ENCODE measurements at regions not wholly inside any gene's neighbourhood (a gene's known extent, or its start where the extent isn't known, plus 50 kb on each side); places are given as distances from the start of the nearest gene placed in this dataset.

GRCh38 chr2:12978066-12978835, 261.5 kb downstream of the TRIB2 start:
- intact Hi-C loops (cut with DNase I), result no loop called here
- H3K27ac ChIP-seq (replicated peaks in 1 of 4), result no peak overlapping the region
- H3K9me3 ChIP-seq, result no peaks in the 10 kb centered on the region
- no peak for DNase-seq (ENCODE audit: extremely low spot score)
- no peaks in the 10 kb centered on the region for H3K36me3 ChIP-seq
- no peak overlapping the region for H3K4me3 ChIP-seq
- H3K27me3 ChIP-seq, result no peaks in the 10 kb centered on the region
- no peaks in the 10 kb centered on the region for H3K4me1 ChIP-seq
- TF ChIP-seq POLR2AphosphoS5 (IDR thresholded peaks at IDR 0.05) (no peak), CTCF (IDR thresholded peaks at IDR 0.05) (no peak), POLR2A (IDR thresholded peaks at IDR 0.05; ENCODE audit: low read depth) (no peak), EP300 (IDR thresholded peaks at IDR 0.05) (no peak)
- 46% methylated on average over 4 of the region's 4 CpGs for WGBS

- no peaks in the 10 kb centered on the region for H3K4me1 ChIP-seq
- H3K27ac ChIP-seq (replicated peaks in 1 of 4), result no peak overlapping the region
- no peaks in the 10 kb centered on the region for H3K27me3 ChIP-seq
- H3K9me3 ChIP-seq, result no peaks in the 10 kb centered on the region
- TF ChIP-seq CTCF (IDR thresholded peaks at IDR 0.05) (no peak), POLR2A (IDR thresholded peaks at IDR 0.05; ENCODE audit: low read depth) (no peak), POLR2AphosphoS5 (IDR thresholded peaks at IDR 0.05) (no peak), EP300 (IDR thresholded peaks at IDR 0.05) (no peak)
- no peak for DNase-seq (ENCODE audit: extremely low spot score)
- no peak overlapping the region for H3K4me3 ChIP-seq
- intact Hi-C loops (cut with DNase I), result no loop called here
- 93% methylated on average over 3 of the region's 3 CpGs for WGBS
- no peaks in the 10 kb centered on the region for H3K36me3 ChIP-seq
These were observed 262.3 kb downstream of the TRIB2 start for GRCh38 chr2:12979066-12979465.

GRCh38 chr2:12980817-12981216, 264.1 kb downstream of the TRIB2 start:
- Histone ChIP-seq H3K27me3 (no peaks in the 10 kb centered on the region), H3K4me3 (no peak overlapping the region), H3K4me1 (no peaks in the 10 kb centered on the region), H3K9me3 (no peaks in the 10 kb centered on the region), H3K36me3 (no peaks in the 10 kb centered on the region), H3K27ac (replicated peaks in 1 of 4) (no peak overlapping the region)
- DNase-seq (ENCODE audit: extremely low spot score), result no peak
- WGBS, result 88% methylated on average over 4 of the region's 4 CpGs
- intact Hi-C loops (cut with DNase I), result no loop called here
- no peak for TF ChIP-seq POLR2A (IDR thresholded peaks at IDR 0.05; ENCODE audit: low read depth)
- TF ChIP-seq POLR2AphosphoS5 (IDR thresholded peaks at IDR 0.05), result no peak

- Histone ChIP-seq H3K4me3 (no peak overlapping the region), H3K36me3 (no peaks in the 10 kb centered on the region), H3K27me3 (no peaks in the 10 kb centered on the region), H3K27ac (replicated peaks in 1 of 4) (no peak overlapping the region), H3K4me1 (no peaks in the 10 kb centered on the region), H3K9me3 (no peaks in the 10 kb centered on the region)
- intact Hi-C loops (cut with DNase I), result no loop called here
- no peak for DNase-seq (ENCODE audit: extremely low spot score)
- WGBS, result 62% methylated on average over 1 of the region's 1 CpG
- TF ChIP-seq CTCF (IDR thresholded peaks at IDR 0.05), result no peak
- no peak for TF ChIP-seq EP300 (IDR thresholded peaks at IDR 0.05)
- TF ChIP-seq POLR2A (IDR thresholded peaks at IDR 0.05; ENCODE audit: low read depth), result no peak
- TF ChIP-seq POLR2AphosphoS5 (IDR thresholded peaks at IDR 0.05), result no peak
These were observed 265.4 kb downstream of the TRIB2 start for GRCh38 chr2:12982149-12982584.

GRCh38 chr2:12987246-12987645, 270.5 kb downstream of the TRIB2 start:
- H3K27me3 ChIP-seq, result no peaks in the 10 kb centered on the region
- H3K36me3 ChIP-seq, result no peaks in the 10 kb centered on the region
- H3K9me3 ChIP-seq, result no peaks in the 10 kb centered on the region
- H3K4me1 ChIP-seq, result no peaks in the 10 kb centered on the region
- no peak for TF ChIP-seq EP300 (IDR thresholded peaks at IDR 0.05)
- TF ChIP-seq POLR2AphosphoS5 (IDR thresholded peaks at IDR 0.05), result no peak
- no peak for TF ChIP-seq CTCF (IDR thresholded peaks at IDR 0.05)
- no peak for TF ChIP-seq POLR2A (IDR thresholded peaks at IDR 0.05; ENCODE audit: low read depth)
- no peak overlapping the region for H3K27ac ChIP-seq (replicated peaks in 1 of 4)
- no peak overlapping the region for H3K4me3 ChIP-seq
- intact Hi-C loops (cut with DNase I), result no loop called here
- no peak for DNase-seq (ENCODE audit: extremely low spot score)
